Neural crest cell (in vitro differentiated cells): ENCODE measurements at regions not wholly inside any gene's neighbourhood (a gene's known extent, or its start where the extent isn't known, plus 50 kb on each side); places are given as distances from the start of the nearest gene placed in this dataset.
A peak's percentile ranks its signal among the peaks of the same experiment; 100 is the strongest.

Experiments used
- DNase-seq: peaks from one replicate; pipeline ENCODE4 v3.0.0; 2021; ENCODE audit warnings: low read depth, mixed read lengths, low spot score
- H3K27ac Mint-ChIP-seq: one replicate; pipeline ENCODE4 v1.8.0; 2021; ENCODE audit warnings: mild to moderate bottlenecking, mixed read lengths; ENCODE audit not compliant: unreplicated experiment
- H3K27me3 Mint-ChIP-seq: 2 replicates; pipeline ENCODE4 v1.8.0; 2021; ENCODE audit warnings: low read depth, mild to moderate bottlenecking, mixed read lengths
- H3K36me3 Mint-ChIP-seq: 2 replicates; pipeline ENCODE4 v1.8.0; 2021; ENCODE audit warnings: low read depth, mild to moderate bottlenecking, mixed read lengths
- H3K4me1 Mint-ChIP-seq: 2 replicates; pipeline ENCODE4 v1.8.0; 2021; ENCODE audit warnings: mixed read lengths
- H3K4me3 Mint-ChIP-seq: one replicate; pipeline ENCODE4 v1.8.0; 2021; ENCODE audit warnings: mild to moderate bottlenecking, mixed read lengths
- H3K9me3 Mint-ChIP-seq: 2 replicates; pipeline ENCODE4 v1.8.0; 2021; ENCODE audit warnings: mixed read lengths
- CTCF ChIP-seq: fragments of 200-600 bp; sonication (generic); conservative IDR thresholded peaks from 2 replicates; pipeline ENCODE4 v1.5.0; 2021; ENCODE audit warnings: antibody characterized with exemption, mild to moderate bottlenecking

- TF ChIP-seq CTCF: no peak
- DNase-seq: no peak
- peaks cover 9% of the 10 kb centered on the region for H3K9me3 Mint-ChIP-seq
- no peak overlapping the region for H3K27ac Mint-ChIP-seq
- peaks cover 2% of the 10 kb centered on the region for H3K36me3 Mint-ChIP-seq
- no peaks in the 10 kb centered on the region for H3K4me1 Mint-ChIP-seq
- no peak overlapping the region for H3K4me3 Mint-ChIP-seq
- H3K27me3 Mint-ChIP-seq: peaks cover 60% of the 10 kb centered on the region
Measured at GRCh38 chr1:30348147-30348546, 375.2 kb downstream of the MATN1 start.

- Mint-ChIP-seq H3K27me3 (peaks cover 72% of the 10 kb centered on the region), H3K36me3 (peaks cover 2% of the 10 kb centered on the region), H3K4me3 (no peak overlapping the region), H3K27ac (no peak overlapping the region), H3K9me3 (peaks cover 11% of the 10 kb centered on the region), H3K4me1 (no peaks in the 10 kb centered on the region)
- DNase-seq: no peak
- no peak for TF ChIP-seq CTCF
Measured at GRCh38 chr1:30345491-30346130, 377.8 kb downstream of the MATN1 start.

GRCh38 chr1:30343562-30343961 is 379.8 kb downstream of the MATN1 start:
- TF ChIP-seq CTCF: no peak
- no peak overlapping the region for H3K4me3 Mint-ChIP-seq
- H3K36me3 Mint-ChIP-seq: no peaks in the 10 kb centered on the region
- DNase-seq: no peak
- no peak overlapping the region for H3K27ac Mint-ChIP-seq
- peaks cover 76% of the 10 kb centered on the region for H3K27me3 Mint-ChIP-seq
- H3K4me1 Mint-ChIP-seq: no peaks in the 10 kb centered on the region
- H3K9me3 Mint-ChIP-seq: peaks cover 7% of the 10 kb centered on the region

GRCh38 chr1:30342535-30343141 is 380.7 kb downstream of the MATN1 start:
- DNase-seq: no peak
- peaks cover 67% of the 10 kb centered on the region for H3K27me3 Mint-ChIP-seq
- peaks cover 5% of the 10 kb centered on the region for H3K9me3 Mint-ChIP-seq
- no peaks in the 10 kb centered on the region for H3K36me3 Mint-ChIP-seq
- no peak for TF ChIP-seq CTCF
- H3K4me3 Mint-ChIP-seq: no peak overlapping the region
- H3K27ac Mint-ChIP-seq: no peak overlapping the region
- H3K4me1 Mint-ChIP-seq: no peaks in the 10 kb centered on the region

- peaks cover 4% of the 10 kb centered on the region for H3K9me3 Mint-ChIP-seq
Measured at GRCh38 chr1:30340934-30341333, 382.5 kb downstream of the MATN1 start.

More at GRCh38 chr1:30340934-30341333, 382.5 kb downstream of the MATN1 start:
- Mint-ChIP-seq H3K36me3 (no peaks in the 10 kb centered on the region), H3K27ac (no peak overlapping the region), H3K4me3 (no peak overlapping the region), H3K4me1 (no peaks in the 10 kb centered on the region), H3K27me3 (peaks cover 56% of the 10 kb centered on the region)
- no peak for DNase-seq
- TF ChIP-seq CTCF: peak; percentile 39
